Embryonic facial prominence (tissue), 1 donor: ENCODE measurements at regions not wholly inside any gene's neighbourhood (a gene's known extent, or its start where the extent isn't known, plus 50 kb on each side); places are given as distances from the start of the nearest gene placed in this dataset.
A peak's percentile ranks its signal among the peaks of the same experiment; 100 is the strongest.

Source experiments
- DNase-seq: peaks from one replicate; pipeline ENCODE4 v3.0.0-alpha.2; 2016; ENCODE audit errors: extremely low spot score

DNA sequence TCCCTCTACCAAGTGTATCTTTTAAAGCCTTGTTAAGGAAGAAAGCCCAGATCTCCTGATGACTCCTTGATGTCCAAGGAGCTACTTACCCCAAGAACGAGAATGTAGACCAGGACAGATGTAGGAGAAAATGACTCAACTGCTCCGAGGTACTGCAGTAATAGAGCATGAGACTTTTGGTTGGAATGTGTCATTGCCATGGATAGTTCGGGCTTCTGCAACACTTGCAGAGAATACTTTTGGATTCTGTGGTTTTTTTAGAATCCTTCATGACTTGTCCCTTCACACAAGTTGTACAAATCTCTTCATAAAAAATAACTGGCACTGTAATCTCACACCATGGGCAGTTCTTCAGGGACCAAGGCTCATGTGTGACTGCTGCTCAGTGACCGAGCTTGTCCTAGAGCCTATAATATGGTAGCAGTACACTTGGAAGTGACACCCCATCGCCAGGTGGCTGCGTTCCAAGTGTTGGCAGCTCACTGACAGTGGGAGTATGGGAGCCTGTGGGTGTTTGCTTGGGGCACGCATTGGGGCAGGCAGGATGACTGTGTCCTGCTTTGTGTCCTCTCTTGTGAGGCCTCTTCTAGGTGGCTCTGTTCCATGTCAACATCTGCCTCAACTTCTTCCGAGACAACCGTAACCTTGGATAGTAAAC, 87.9 kb upstream of the WDR1 start:
- no peak for DNase-seq

DNA sequence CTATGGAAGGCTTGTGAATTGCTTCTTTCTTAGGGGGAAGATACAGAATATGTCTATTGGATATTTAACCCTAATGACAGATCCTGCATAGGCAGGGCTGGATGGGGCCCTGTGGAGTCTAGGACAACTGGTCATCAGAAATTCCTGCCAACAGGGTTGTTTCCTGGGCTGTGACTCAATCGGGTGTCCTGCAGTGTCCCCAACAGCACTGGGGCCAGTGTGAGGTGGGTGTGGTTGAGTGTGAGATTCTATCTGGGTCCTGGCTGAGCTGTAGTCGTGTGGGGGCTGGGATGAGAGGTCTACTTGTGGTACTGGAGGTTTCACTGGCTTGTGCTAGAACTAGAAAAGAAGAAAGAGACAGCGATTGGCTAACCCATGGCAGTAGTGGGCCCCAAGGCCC, 87.3 kb upstream of the WDR1 start:
- no peak for DNase-seq

DNA sequence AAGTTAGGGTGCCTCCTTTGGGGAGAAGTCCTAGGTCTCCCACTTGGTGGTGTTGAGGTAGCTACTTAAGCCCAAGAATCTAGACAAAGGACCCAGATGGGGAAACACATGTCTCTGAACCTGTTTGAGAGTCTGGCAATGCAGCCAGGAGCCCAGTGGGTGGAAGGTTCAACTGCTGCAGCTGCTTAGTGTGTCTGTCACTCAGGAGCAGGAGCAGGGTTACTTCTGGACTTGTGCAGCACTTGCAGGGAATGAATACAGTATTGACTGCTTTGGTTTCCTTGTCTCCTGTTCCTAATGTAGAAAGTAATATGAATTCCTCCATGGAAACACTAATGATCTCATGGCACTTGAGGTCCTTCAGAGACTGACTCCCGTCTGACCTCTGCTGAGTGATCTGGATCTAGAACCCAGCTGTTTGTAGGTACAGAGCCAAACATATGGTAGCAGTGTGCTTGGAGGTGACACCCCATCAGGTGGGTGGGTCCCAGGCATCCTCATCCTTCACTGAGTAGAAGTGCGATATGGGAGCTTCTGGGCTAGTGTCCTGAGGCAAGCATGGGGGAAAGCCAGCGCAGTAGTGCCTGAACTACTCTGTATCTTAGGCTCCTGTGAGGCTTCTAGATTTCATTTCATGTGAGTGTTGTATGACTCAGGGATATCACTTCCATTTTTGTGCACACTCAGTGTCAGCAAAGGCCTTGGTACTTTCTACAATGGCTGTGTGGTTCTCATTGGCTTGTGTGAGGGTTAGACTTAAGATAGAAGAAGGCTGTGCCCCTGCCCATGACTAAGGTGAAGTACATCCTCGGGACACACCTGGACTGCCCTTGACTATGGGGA, 85.0 kb upstream of the WDR1 start:
- no peak for DNase-seq

GRCh38 chr4:10200869-10201268, 84.3 kb upstream of the WDR1 start:
- no peak for DNase-seq

- DNase-seq = no peak
Observed at GRCh38 chr4:10198365-10198764, 81.8 kb upstream of the WDR1 start.

DNA sequence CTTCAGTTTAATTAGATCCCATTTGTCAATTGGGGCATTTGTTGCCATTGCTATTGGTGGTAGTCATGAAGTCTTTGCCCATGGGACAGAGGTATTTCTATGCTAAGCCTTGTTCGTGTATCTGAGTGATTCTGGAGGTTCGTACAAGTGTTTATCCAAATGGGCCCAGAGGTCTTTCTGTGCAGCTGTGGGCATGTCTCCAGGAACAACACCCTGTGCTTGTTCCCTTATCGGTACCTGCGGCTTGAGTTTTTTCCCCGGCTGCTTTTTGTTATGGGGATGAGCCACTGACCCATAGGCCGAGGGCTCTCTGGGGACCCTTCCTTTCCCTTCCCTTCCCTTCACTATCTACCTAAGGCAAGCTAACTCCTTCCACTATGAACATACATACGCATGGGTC, 81.4 kb upstream of the WDR1 start:
- DNase-seq = peak; percentile 5

DNA sequence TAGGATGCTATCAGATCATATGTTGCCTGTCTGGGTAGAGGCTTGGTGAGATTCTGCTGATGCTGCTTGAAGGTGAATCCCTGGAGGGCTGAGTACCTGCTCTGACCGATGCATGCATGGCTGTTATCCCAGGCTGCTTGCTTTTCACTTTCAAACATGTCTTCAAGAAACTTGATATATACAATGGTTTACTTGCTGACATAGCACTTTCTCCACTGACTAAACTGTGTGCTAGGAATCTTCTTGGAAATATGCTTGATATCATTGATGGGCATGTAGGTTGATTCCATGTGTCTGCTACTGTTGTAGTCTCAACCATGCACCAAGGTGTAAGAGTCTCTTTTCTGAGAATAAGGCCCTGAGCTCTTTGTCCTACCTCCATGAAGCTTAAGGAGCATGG, 79.6 kb upstream of the WDR1 start:
- no peak for DNase-seq

- DNase-seq = no peak
Observed at GRCh38 chr4:10192331-10192730, 75.7 kb upstream of the WDR1 start.

DNA sequence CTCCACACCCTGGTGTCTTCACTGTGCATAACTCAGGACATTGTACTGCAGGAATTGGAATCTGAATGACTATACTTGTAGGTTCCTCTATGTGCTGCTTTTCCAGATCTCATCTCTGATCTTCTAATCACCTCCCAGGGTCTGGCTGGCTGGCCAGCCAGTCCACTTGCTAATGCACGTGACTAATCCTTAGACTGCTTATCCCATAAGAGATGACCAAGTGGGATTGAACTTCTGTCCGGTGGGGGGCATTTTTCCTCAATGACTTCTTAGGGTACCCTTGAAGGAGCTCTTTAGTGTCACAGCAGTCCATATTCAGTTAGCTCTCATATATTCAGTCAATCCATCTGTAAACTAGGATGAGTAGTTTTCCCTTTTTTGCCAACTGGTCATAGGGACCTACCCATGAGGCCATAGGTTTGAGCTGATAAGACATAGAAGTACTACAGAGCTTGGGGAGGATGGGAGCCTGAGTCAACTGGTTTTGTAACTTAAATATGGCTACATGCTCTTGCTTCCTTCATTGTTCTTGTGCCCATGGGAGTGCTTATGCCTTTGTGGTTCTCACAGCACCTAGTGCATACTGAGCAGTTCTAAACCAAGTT, 71.9 kb upstream of the WDR1 start:
- no peak for DNase-seq

DNA sequence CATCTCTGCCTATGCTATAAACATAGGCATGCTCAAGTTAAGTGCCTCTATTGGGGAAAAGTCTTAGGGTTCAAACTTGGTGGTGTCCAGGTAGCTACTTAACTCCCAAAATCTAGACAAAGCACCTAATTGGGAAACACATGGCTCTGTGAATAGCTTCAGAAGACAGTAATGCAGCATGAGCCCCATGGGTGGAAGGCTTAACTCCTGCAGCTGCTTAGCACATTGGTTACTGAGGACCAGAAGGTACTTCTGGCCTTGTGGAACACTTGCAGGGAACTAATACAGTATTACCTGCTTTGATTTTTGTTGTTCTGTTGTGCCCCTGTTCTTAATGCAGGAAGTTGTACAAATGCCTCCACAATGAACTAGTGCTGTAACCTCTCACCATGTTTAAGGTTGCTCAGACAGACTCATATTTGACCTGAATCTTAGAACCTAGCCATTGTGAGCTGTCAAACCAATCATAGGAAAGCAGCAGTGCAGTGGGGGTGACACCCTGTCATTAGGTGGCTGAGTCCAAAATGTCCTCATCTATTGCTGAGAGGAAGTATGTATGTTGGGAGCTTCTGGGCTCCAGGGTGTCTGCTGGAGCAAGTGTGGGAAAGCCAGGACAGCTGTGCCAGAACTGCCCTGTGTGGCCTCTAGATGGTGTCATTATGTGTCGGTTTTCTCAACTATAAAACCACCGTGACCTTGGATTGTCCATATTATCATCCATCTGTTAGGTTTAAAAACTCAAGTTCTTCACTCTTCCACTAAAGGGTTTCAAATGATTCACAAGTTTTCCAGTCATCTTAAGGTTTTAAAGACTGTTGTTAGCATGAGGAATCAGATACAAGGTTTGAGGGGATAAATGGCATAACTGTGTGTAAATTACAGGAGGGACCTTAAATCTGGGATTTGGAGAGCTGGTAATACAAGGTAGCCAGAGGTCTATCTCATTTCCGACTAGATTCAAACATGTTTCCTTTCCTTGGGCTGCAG, 69.9 kb upstream of the WDR1 start:
- DNase-seq = no peak

DNA sequence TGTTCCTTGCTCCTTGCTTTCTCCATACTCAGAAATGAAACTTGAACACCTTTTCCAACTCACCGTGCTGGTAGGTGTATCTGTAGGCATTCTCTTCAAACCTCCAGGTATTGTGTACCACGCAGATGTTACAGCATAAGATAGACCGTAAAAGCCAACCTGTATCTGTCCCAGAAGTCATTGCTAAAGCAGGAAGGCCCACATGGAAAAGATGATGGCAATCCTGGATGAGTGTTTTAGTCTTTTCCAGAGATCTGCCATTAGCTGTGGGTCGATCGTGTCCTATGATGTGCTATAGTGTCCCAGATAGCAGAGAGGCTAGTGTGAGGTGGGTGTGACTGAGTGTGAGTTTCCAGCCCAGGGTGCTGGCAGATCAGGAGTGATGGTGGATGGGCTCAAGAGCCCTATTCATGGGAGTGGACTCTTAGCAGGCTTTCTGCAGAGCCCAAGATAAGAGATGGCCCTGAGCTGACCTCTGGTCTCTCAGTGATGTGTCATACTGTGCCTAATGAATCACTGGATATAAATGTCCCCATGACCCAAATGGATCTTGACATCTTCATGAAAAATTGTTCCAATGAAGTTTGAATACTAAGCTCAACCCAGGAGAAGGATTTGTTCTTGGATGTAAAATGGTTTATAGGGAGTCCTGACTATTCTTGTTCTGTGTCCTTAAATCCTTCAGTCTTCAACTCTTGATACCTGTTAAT, 69.1 kb upstream of the WDR1 start:
- no peak for DNase-seq

DNA sequence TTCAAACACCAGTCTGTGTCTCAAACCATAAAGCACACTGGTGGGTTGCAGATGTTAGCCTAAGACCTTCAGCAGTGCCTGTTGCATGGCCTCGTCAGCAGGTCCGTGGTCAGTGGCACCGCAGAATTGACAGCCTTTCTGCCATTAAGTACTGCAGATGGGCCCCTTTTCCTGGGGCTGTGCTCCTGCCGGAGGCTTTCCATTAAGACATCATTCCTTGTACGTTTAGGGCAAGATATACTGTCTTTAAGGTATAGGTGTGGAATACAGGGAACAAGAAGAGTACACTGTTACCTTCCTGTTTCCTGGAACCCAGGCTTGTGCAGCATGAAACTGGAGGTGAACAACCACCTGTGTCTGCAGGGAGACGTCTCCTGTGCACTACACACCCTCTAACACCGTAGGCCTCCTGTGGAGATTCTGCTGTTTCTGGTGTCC, 67.9 kb upstream of the WDR1 start:
- DNase-seq = no peak

DNA sequence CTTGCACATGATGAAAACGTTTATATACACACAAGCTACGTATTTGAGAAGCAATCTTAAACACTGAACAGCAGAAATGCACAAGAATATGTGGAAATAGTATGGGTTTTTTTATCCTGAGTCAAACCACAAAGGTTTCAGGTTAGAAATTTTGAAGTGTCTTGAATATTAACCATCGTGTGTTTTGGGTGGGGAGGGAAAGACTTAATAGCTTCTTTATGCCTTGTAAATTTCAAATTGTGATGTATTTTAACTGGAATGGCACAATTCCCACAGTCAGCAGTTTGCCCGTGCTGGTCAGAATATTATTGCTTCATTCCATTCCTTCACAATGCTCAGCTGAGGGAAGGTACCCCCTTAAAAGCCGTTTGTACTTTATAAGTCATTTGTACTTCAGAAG, 67.4 kb upstream of the WDR1 start:
- no peak for DNase-seq

- no peak for DNase-seq
Observed at GRCh38 chr4:10183462-10183861, 66.9 kb upstream of the WDR1 start.

- no peak for DNase-seq
Observed at GRCh38 chr4:10182446-10183424, 66.1 kb upstream of the WDR1 start.

GRCh38 chr4:10181745-10182445, 65.3 kb upstream of the WDR1 start:
- no peak for DNase-seq

DNA sequence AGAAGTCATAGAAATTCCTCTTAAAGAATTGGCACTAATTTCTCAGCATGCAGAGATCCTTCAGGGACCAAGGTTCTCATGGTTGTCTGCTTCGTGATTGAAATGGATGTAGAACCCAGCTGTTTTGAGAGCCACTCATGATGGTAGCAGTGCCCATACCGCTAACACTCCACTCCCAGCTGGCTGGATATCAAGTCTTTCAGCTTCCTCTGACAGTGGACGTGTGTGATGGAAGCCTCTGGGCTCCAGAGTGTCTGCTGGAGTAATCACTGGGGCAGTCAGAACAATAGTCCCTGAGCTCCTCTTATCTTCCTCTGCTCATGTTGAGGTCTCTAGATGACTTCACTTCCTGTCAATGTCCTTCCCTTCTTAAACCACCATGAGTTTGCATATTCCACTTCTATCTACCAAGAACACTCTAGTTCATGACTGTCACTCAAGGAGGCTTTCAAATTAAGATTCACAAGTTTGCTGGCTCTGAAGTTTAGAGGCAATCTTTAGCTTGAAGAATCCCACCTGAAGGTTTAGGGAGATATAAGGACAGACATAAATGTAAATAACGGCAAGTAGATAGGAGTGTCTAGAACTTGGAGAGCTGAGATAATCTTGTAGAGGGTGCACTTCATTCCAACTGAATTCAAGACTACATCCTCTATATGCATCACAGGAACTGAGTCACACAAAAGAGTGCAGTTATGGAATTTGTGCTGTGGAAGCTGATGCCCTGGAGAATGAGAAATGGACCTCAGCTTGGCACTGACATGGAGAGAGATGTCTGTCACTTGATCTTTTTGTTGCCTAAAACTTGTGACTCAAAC, 64.5 kb upstream of the WDR1 start:
- no peak for DNase-seq

DNA sequence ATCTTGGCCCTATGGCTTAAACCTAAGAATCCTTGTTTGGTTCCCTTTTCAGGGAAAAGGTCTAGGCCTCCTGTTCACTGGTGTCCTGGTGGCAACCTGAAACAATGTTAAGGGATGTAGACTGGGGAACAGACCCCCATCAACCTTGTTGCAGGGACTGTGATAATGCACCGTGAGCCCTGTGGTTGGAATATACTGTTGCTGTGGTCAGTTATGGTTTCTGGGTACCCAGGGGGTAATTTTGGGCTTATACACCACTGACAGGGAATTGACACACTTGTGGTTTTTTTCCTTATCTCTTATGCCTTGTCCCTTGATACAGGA, 64.0 kb upstream of the WDR1 start:
- no peak for DNase-seq
